Peyer's patch (tissue), 4 donors: ENCODE measurements at regions not wholly inside any gene's neighbourhood (a gene's known extent, or its start where the extent isn't known, plus 50 kb on each side); places are given as distances from the start of the nearest gene placed in this dataset.

Experiments used
- DNase-seq, 3 donors: peaks; one replicate each; pipeline ENCODE4 v3.0.0-alpha.2; 2017 to 2019
- H3K27ac ChIP-seq, 4 donors: fragments of 200-600 bp; sonication (generic); one replicate each; pipeline ENCODE4 v1.5.1; 2016 to 2019
- H3K27me3 ChIP-seq, 2 donors: fragments of 200-600 bp; sonication (generic); one replicate each; pipeline ENCODE4 v1.5.1; 2019
- H3K36me3 ChIP-seq, 3 donors: fragments of 200-600 bp; sonication (generic); one replicate each; pipeline ENCODE4 v1.5.1; 2016 to 2019
- H3K4me1 ChIP-seq, 4 donors: fragments of 200-600 bp; sonication (generic); one replicate each; pipeline ENCODE4 v1.5.1; 2016 to 2019
- H3K4me3 ChIP-seq, 4 donors: fragments of 200-600 bp; sonication (generic); 1 replicate in 3 of 4; 2 replicates in 1 of 4; pipeline ENCODE4 v1.5.1; 2016 to 2019; ENCODE audit warnings: mild to moderate bottlenecking in 1 of 4
- H3K9me3 ChIP-seq, 4 donors: fragments of 200-600 bp; sonication (generic); one replicate each; pipeline ENCODE4 v1.5.1; 2016 to 2019; ENCODE audit warnings: mild to moderate bottlenecking in 1 of 4
- CTCF ChIP-seq, 6 experiments: fragments of 450-650 bp in 4 of 6; fragments of 200-600 bp in 2 of 6; sonication (generic) in 1 of 6; IDR thresholded peaks; one replicate each; pipeline ENCODE4 v1.5.1; 2017 to 2019; ENCODE audit warnings: antibody characterized with exemption in 6 of 6, mild to moderate bottlenecking in 3 of 6, moderate library complexity in 1 of 6
- POLR2A ChIP-seq, 2 donors: fragments of 450-650 bp; IDR thresholded peaks; one replicate each; pipeline ENCODE4 v1.5.1; 2017; ENCODE audit warnings: antibody characterized with exemption in 2 of 2, mild to moderate bottlenecking in 2 of 2, moderate library complexity in 2 of 2

- no peak overlapping the region for H3K4me3 ChIP-seq
- H3K27ac ChIP-seq: no peak overlapping the region
- no peak for DNase-seq
- TF ChIP-seq CTCF (IDR thresholded peaks at IDR 0.05) (no peak), POLR2A (IDR thresholded peaks at IDR 0.05) (no peak)
- H3K4me1 ChIP-seq: no peaks in the 10 kb centered on the region
- no peaks in the 10 kb centered on the region for H3K9me3 ChIP-seq
- H3K36me3 ChIP-seq: no peaks in the 10 kb centered on the region
- no peaks in the 10 kb centered on the region for H3K27me3 ChIP-seq
Measured at GRCh38 chr4:24093446-24093845, 203.6 kb upstream of the PPARGC1A start.

GRCh38 chr4:24091639-24092233 is 201.9 kb upstream of the PPARGC1A start:
- no peaks in the 10 kb centered on the region for H3K27me3 ChIP-seq
- H3K9me3 ChIP-seq: no peaks in the 10 kb centered on the region
- H3K4me3 ChIP-seq: no peak overlapping the region
- H3K4me1 ChIP-seq: no peaks in the 10 kb centered on the region
- no peaks in the 10 kb centered on the region for H3K36me3 ChIP-seq
- DNase-seq: no peak
- no peak for TF ChIP-seq CTCF (IDR thresholded peaks at IDR 0.05)
- TF ChIP-seq POLR2A (IDR thresholded peaks at IDR 0.05): no peak
- H3K27ac ChIP-seq: no peak overlapping the region

- Histone ChIP-seq H3K9me3 (no peaks in the 10 kb centered on the region), H3K27me3 (no peaks in the 10 kb centered on the region), H3K4me3 (no peak overlapping the region), H3K4me1 (no peaks in the 10 kb centered on the region), H3K27ac (no peak overlapping the region), H3K36me3 (no peaks in the 10 kb centered on the region)
- TF ChIP-seq POLR2A (IDR thresholded peaks at IDR 0.05): no peak
- TF ChIP-seq CTCF (IDR thresholded peaks at IDR 0.05): no peak
- DNase-seq: no peak
Measured at GRCh38 chr4:24089851-24090534, 200.1 kb upstream of the PPARGC1A start.

- H3K4me1 ChIP-seq: no peaks in the 10 kb centered on the region
- no peaks in the 10 kb centered on the region for H3K27me3 ChIP-seq
- no peak overlapping the region for H3K4me3 ChIP-seq
- no peak for TF ChIP-seq CTCF (IDR thresholded peaks at IDR 0.05)
- no peak for TF ChIP-seq POLR2A (IDR thresholded peaks at IDR 0.05)
- H3K27ac ChIP-seq: no peak overlapping the region
- no peaks in the 10 kb centered on the region for H3K9me3 ChIP-seq
- no peak for DNase-seq
- no peaks in the 10 kb centered on the region for H3K36me3 ChIP-seq
Measured at GRCh38 chr4:24080871-24081270, 191.0 kb upstream of the PPARGC1A start.

GRCh38 chr4:24078347-24078962 is 188.6 kb upstream of the PPARGC1A start:
- DNase-seq: no peak
- H3K9me3 ChIP-seq: no peaks in the 10 kb centered on the region
- H3K36me3 ChIP-seq: no peaks in the 10 kb centered on the region
- no peaks in the 10 kb centered on the region for H3K27me3 ChIP-seq
- TF ChIP-seq POLR2A (IDR thresholded peaks at IDR 0.05): no peak
- TF ChIP-seq CTCF (IDR thresholded peaks at IDR 0.05): no peak
- no peaks in the 10 kb centered on the region for H3K4me1 ChIP-seq
- no peak overlapping the region for H3K4me3 ChIP-seq
- no peak overlapping the region for H3K27ac ChIP-seq
